B cell (primary cell): ENCODE measurements at regions not wholly inside any gene's neighbourhood (a gene's known extent, or its start where the extent isn't known, plus 50 kb on each side); places are given as distances from the start of the nearest gene placed in this dataset.

ENCODE experiments used
- ATAC-seq: fragments of 200-7000 bp; cut with Tn5 transposase; one replicate; pipeline ENCODE4 v1.10.0; 2021; ENCODE audit warnings: low read depth, mild to moderate bottlenecking, moderate number of reproducible peaks, moderate library complexity
- CTCF ChIA-PET: fragments of 350-600 bp; sonication (Branson Sonifier 250); formaldehyde crosslinking; loops from one replicate; lab custom pipeline; 2021; ENCODE audit warnings: antibody characterized with exemption, inconsistent platforms; lab: Charles Lee
- POLR2A ChIA-PET: fragments of 350-600 bp; sonication (Branson Sonifier 250); formaldehyde crosslinking; loops from one replicate; lab custom pipeline; 2021; ENCODE audit warnings: antibody characterized with exemption; lab: Charles Lee
- DNase-seq: peaks from one replicate; pipeline ENCODE4 v3.0.0; 2013
- H2AFZ ChIP-seq: 2 replicates; pipeline ENCODE4 v1.6.1; 2012; ENCODE audit warnings: mild to moderate bottlenecking, low read depth, low read length; ENCODE audit not compliant: insufficient read depth, poor library complexity, severe bottlenecking
- H3K27ac ChIP-seq, 2 donors: 1 replicate in 1 of 2; 2 replicates in 1 of 2; pipeline ENCODE4 v1.5.1; 2012 to 2013; ENCODE audit warnings: low read length in 2 of 2, mild to moderate bottlenecking in 2 of 2, moderate library complexity in 1 of 2
- H3K27me3 ChIP-seq, 4 experiments: fragments of 200-600 bp in 1 of 4; sonication (generic) in 1 of 4; replicated peaks in 1 of 4; 1 replicate in 2 of 4; 2 replicates in 2 of 4; pipeline versions ENCODE4 v1.6.1 to v1.7.0; 2013 to 2016; ENCODE audit warnings: low read length in 3 of 4, mild to moderate bottlenecking in 2 of 4, mixed read lengths in 1 of 4, moderate library complexity in 1 of 4; ENCODE audit not compliant: insufficient read depth in 4 of 4, control insufficient read depth in 3 of 4; ENCODE audit errors: control extremely low read depth in 1 of 4
- H3K36me3 ChIP-seq, 2 experiments: replicated peaks in 1 of 2; 1 replicate in 1 of 2; 2 replicates in 1 of 2; pipeline versions ENCODE4 v1.6.1 to v1.7.1; 2013; ENCODE audit warnings: low read length in 1 of 2; ENCODE audit not compliant: insufficient read depth in 2 of 2, control insufficient read depth in 1 of 2; ENCODE audit errors: control extremely low read depth in 1 of 2, extremely low read depth in 1 of 2
- H3K4me1 ChIP-seq, 2 donors: fragments of 200-600 bp in 1 of 2; sonication (generic) in 1 of 2; 1 replicate in 1 of 2; 2 replicates in 1 of 2; pipeline versions ENCODE4 v1.5.1 to v1.6.1; 2013 to 2017; ENCODE audit warnings: low read length in 2 of 2; ENCODE audit not compliant: control insufficient read depth in 2 of 2, insufficient read depth in 2 of 2
- H3K4me2 ChIP-seq: replicated peaks from 2 replicates; pipeline ENCODE3; 2012; ENCODE audit warnings: mild to moderate bottlenecking, low read depth, low read length; ENCODE audit not compliant: poor library complexity, severe bottlenecking
- H3K4me3 ChIP-seq, 5 experiments: fragments of 200-600 bp in 1 of 5; sonication (generic) in 1 of 5; 1 replicate in 3 of 5; 2 replicates in 2 of 5; pipeline versions ENCODE4 v1.5.1 to v1.7.0; 2011 to 2016; ENCODE audit warnings: low read length in 4 of 5, mild to moderate bottlenecking in 4 of 5, low read depth in 2 of 5, control low read depth in 1 of 5, moderate library complexity in 1 of 5; ENCODE audit not compliant: insufficient read depth in 1 of 5; ENCODE audit errors: control extremely low read depth in 1 of 5, extremely low read depth in 1 of 5
- H3K79me2 ChIP-seq: fragments of 200-600 bp; sonication (generic); one replicate; pipeline ENCODE4 v1.6.0; 2016; ENCODE audit warnings: low read length; ENCODE audit not compliant: control insufficient read depth, insufficient read depth
- H3K9ac ChIP-seq: fragments of 200-600 bp; sonication (generic); 2 replicates; pipeline ENCODE4 v1.6.1; 2017; ENCODE audit warnings: mild to moderate bottlenecking, low read length, moderate library complexity
- H3K9me3 ChIP-seq, 3 donors: one replicate each; pipeline versions ENCODE4 v1.6.1 to v1.7.1; 2013; ENCODE audit warnings: low read length in 2 of 3; ENCODE audit not compliant: control insufficient read depth in 2 of 3, insufficient read depth in 1 of 3; ENCODE audit errors: control extremely low read depth in 1 of 3
- H4K20me1 ChIP-seq: 2 replicates; pipeline ENCODE4 v1.6.0; 2012; ENCODE audit warnings: mild to moderate bottlenecking, low read length; ENCODE audit not compliant: insufficient read depth, control insufficient read depth, poor library complexity, severe bottlenecking
- H3K27ac Mint-ChIP-seq: one replicate; pipeline ENCODE4 v1.8.0; 2021; ENCODE audit warnings: mixed read lengths
- H3K27me3 Mint-ChIP-seq: one replicate; pipeline ENCODE4 v1.8.0; 2021; ENCODE audit warnings: mixed read lengths
- H3K4me1 Mint-ChIP-seq: one replicate; pipeline ENCODE4 v1.8.0; 2021; ENCODE audit warnings: mixed read lengths
- H3K4me3 Mint-ChIP-seq: one replicate; pipeline ENCODE4 v1.8.0; 2021; ENCODE audit warnings: mixed read lengths
- H3K9me3 Mint-ChIP-seq: one replicate; pipeline ENCODE4 v1.8.0; 2022; ENCODE audit warnings: mixed read lengths; ENCODE audit not compliant: insufficient read depth
- EZH2 ChIP-seq: IDR thresholded peaks from 2 replicates; pipeline ENCODE4 v1.6.1; 2012; ENCODE audit warnings: borderline replicate concordance, low read depth, mild to moderate bottlenecking, moderate library complexity, low read length; ENCODE audit not compliant: insufficient read depth, poor library complexity, severe bottlenecking
- WGBS: methylation state at CpG from one replicate; pipeline ENCODE4 v1.1.5; 2013; ENCODE audit warnings: missing lambda C conversion rate; ENCODE audit not compliant: insufficient coverage; 5-methylcytosine and 5-hydroxymethylcytosine counted together
- intact Hi-C: fragments of 100-400 bp; cut with micrococcal nuclease; formaldehyde crosslinking; loops from one replicate; pipeline ENCODE4 v1.10.0; 2022
- TF ChIP-seq, protein P1 (sequence below): fragments of 200-600 bp; IDR thresholded peaks from one replicate; pipeline ENCODE4 v1.8.0; 2022; ENCODE audit warnings: antibody characterized with exemption, mild to moderate bottlenecking

DNA sequence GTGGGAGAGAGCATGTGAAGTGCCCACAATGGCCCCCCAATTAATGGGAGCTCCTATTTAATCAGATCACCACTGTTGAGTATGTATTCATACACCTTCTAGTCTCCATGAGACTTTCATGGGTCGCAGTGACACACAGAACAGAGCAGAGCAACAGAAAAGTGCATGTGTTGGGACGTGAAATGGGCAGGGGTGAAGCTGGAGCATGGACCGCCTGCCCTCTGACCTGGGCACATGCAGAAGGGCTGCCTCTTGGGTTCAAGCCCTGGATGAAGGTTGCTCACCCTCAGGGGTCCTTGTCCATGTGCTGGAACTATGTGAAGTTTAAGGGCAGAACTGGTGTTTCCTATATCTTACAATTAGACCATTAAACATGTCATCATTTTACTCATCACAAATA, 106.0 kb upstream of the PHACTR3 start:
- H3K9me3 Mint-ChIP-seq: peaks cover 2% of the 10 kb centered on the region
- no peak overlapping the region for H3K4me2 ChIP-seq
- no peaks in the 10 kb centered on the region for H3K79me2 ChIP-seq
- H3K27me3 ChIP-seq: peaks cover 0 to 11% (median 0%) of the 10 kb centered on the region in 4 experiments
- POLR2A ChIA-PET: no interaction called here
- H3K9ac ChIP-seq: no peak overlapping the region
- no peak overlapping the region for H3K4me3 Mint-ChIP-seq
- H3K27me3 Mint-ChIP-seq: peaks cover 21% of the 10 kb centered on the region
- H3K36me3 ChIP-seq: no peaks in the 10 kb centered on the region
- H3K4me1 Mint-ChIP-seq: no peaks in the 10 kb centered on the region
- no peaks in the 10 kb centered on the region for H4K20me1 ChIP-seq
- H3K27ac Mint-ChIP-seq: no peak overlapping the region
- H3K4me3 ChIP-seq: no peak overlapping the region
- ATAC-seq: no peak
- H3K4me1 ChIP-seq: no peaks in the 10 kb centered on the region
- no peak for TF ChIP-seq EZH2
- no peak overlapping the region for H2AFZ ChIP-seq
- CTCF ChIA-PET: no interaction called here
- 70% methylated on average over 3 of the region's 3 CpGs for WGBS
- no peak overlapping the region for H3K27ac ChIP-seq
- intact Hi-C loops: no loop called here
- no peaks in the 10 kb centered on the region for H3K9me3 ChIP-seq
- no peak for DNase-seq

DNA sequence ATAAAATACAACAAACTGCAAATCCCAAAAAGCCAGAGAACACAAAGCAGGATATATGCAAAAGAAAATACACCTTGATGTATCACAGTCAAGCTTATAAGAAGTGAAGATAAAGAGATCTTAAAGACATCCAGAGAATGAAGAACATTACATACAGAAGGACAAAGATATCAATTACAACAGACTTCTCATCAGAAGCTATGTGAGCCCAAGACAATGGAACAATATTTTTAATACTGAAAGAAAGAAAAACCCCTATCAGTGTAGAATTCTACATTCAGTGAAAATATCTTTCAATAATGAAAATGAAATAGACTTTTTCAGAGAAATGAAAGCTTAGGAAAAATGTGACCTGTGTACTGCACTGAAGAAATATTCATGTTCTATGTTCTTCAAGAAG, 104.5 kb upstream of the PHACTR3 start:
- no peaks in the 10 kb centered on the region for H3K9me3 ChIP-seq
- Mint-ChIP-seq H3K27me3 (peaks cover 21% of the 10 kb centered on the region), H3K4me3 (no peak overlapping the region), H3K4me1 (no peaks in the 10 kb centered on the region), H3K9me3 (peaks cover 2% of the 10 kb centered on the region), H3K27ac (no peak overlapping the region)
- DNase-seq: no peak
- intact Hi-C loops: no loop called here
- ATAC-seq: no peak
- H3K4me3 ChIP-seq: no peak overlapping the region
- peaks cover 0 to 11% (median 0%) of the 10 kb centered on the region in 4 experiments for H3K27me3 ChIP-seq
- H3K4me1 ChIP-seq: no peaks in the 10 kb centered on the region
- H3K27ac ChIP-seq: no peak overlapping the region
- CTCF ChIA-PET: interaction anchor here (0.8 to 2.0 kb wide), 2 partner anchors 8 to 28 kb away, joined by 3 to 7 read pairs; no protein-coding TSS in a partner anchor
- no peaks in the 10 kb centered on the region for H4K20me1 ChIP-seq
- H3K4me2 ChIP-seq: no peak overlapping the region
- H3K79me2 ChIP-seq: no peaks in the 10 kb centered on the region
- H3K9ac ChIP-seq: no peak overlapping the region
- POLR2A ChIA-PET: no interaction called here
- no peak for TF ChIP-seq EZH2
- TF ChIP-seq, protein P1, sequence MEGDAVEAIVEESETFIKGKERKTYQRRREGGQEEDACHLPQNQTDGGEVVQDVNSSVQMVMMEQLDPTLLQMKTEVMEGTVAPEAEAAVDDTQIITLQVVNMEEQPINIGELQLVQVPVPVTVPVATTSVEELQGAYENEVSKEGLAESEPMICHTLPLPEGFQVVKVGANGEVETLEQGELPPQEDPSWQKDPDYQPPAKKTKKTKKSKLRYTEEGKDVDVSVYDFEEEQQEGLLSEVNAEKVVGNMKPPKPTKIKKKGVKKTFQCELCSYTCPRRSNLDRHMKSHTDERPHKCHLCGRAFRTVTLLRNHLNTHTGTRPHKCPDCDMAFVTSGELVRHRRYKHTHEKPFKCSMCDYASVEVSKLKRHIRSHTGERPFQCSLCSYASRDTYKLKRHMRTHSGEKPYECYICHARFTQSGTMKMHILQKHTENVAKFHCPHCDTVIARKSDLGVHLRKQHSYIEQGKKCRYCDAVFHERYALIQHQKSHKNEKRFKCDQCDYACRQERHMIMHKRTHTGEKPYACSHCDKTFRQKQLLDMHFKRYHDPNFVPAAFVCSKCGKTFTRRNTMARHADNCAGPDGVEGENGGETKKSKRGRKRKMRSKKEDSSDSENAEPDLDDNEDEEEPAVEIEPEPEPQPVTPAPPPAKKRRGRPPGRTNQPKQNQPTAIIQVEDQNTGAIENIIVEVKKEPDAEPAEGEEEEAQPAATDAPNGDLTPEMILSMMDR: no peak
- H3K36me3 ChIP-seq: no peaks in the 10 kb centered on the region
- H2AFZ ChIP-seq: no peak overlapping the region
